ENCODE measurements at regions not wholly inside any gene's neighbourhood (a gene's known extent, or its start where the extent isn't known, plus 50 kb on each side); places are given as distances from the start of the nearest gene placed in this dataset.

GRCh38 chr2:120472891-120473309, 127.0 kb downstream of the INHBB start (continued):
- TF ChIP-seq ELF1 (tag; IDR thresholded peaks at IDR 0.05) = no peak

DNA sequence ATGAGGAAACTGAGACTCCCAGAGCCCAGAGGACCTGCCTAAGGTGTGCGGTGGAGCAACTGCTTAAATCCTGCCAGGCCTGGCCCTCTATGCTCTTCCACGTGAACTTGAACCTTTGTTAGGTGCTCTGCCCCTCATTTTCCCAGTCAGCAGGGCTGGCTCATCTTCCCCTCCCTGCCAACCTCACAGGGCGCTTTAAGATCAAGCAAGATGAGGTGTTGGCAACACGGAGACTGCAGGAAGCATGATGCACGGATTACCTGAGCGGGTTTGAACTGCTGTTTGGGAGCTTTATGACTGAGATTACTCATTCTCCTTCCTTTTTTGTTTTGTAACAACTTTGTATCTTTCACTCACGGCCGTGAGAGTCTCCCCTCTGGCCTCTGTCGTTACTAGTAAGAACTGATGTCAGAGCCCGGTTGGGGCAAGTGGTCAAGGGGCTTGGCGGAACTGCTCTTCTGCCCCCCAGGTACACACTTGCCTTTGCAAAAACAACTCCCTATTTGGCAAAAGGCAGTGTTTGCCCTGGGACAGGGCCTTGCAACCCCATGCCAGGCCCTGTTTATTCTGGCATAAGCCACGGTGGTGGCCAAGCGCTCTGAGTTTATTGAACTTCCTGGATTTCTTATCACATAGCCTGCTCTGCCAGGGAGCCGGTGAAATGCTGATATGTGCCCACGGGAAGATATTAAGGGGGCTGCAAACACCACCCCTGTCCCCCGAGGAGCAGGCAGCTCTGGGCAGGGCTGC, 127.8 kb downstream of the INHBB start:
- Histone ChIP-seq H3K27me3 (ENCODE audit: control insufficient read depth in 2 of 2, insufficient read depth in 2 of 2, low read length in 2 of 2) (peaks cover 0 to 41% of the 10 kb centered on the region in 2 experiments; a peak in 3 of 5 replicates), H3K27ac (ENCODE audit: extremely low read depth, low read depth, low read length) (no peak overlapping the region), H3K79me2 (ENCODE audit: control insufficient read depth, insufficient read depth, low read length) (no peaks in the 10 kb centered on the region), H3K9me1 (ENCODE audit: control insufficient read depth, insufficient read depth, low read length) (no peaks in the 10 kb centered on the region), H3K4me1 (replicated peaks in 1 of 2; ENCODE audit: control insufficient read depth in 2 of 2, insufficient read depth in 2 of 2, low read length in 2 of 2) (peaks cover 0 to 3% of the 10 kb centered on the region in 2 experiments; a peak in 1 of 5 replicates), H2AFZ (ENCODE audit: low read depth, low read length) (no peak overlapping the region), H4K20me1 (replicated peaks; ENCODE audit: control insufficient read depth, insufficient read depth, low read length) (0 out of 2 replicates have a peak, but pooled peaks cover 4% of the 10 kb centered on the region), H3K4me3 (no peak overlapping the region), H3K36me3 (ENCODE audit: control insufficient read depth, insufficient read depth, low read length) (no peaks in the 10 kb centered on the region), H3K9me3 (replicated peaks; ENCODE audit: control insufficient read depth, insufficient read depth, low read depth, low read length) (no peaks in the 10 kb centered on the region), H3K4me2 (ENCODE audit: insufficient read depth, low read length) (no peak overlapping the region), H3K9ac (ENCODE audit: insufficient read depth in 1 of 2, low read depth in 2 of 2, low read length in 2 of 2) (no peak overlapping the region)
- POLR2A ChIA-PET = no interaction called here
- DNase-seq (ENCODE audit: extremely low read depth in 1 of 4, low spot score in 3 of 4) (no peak), FAIRE-seq (no peak), ATAC-seq (no peak)
- BruUV-seq (replicated peaks) = no TSS peak
- intact Hi-C loops (cut with micrococcal nuclease) (no loop called here), in situ Hi-C loops (cut with MboI) (no loop called here)
- no peak for TF ChIP-seq USF1 (CRISPR knock-in tag; IDR thresholded peaks at IDR 0.05)
- no peak for TF ChIP-seq MAFG (tag; conservative IDR thresholded peaks at IDR 0.05)
- no peak for TF ChIP-seq PKNOX1 (IDR thresholded peaks at IDR 0.05)
- WGBS (ENCODE audit: insufficient coverage, low coverage, missing lambda C conversion rate) = 3% methylated on average over 16 of the region's 16 CpGs
- CTCF ChIA-PET (ENCODE audit: low intra/inter-chr PET ratio) = no interaction called here
